Colon (tissue), 2 donors: ENCODE measurements at regions not wholly inside any gene's neighbourhood (a gene's known extent, or its start where the extent isn't known, plus 50 kb on each side); places are given as distances from the start of the nearest gene placed in this dataset.

Source experiments
- FAIRE-seq: peaks from 2 replicates; lab custom pipeline; 2012; peaks lifted over from hg19 to GRCh38; lab: Jason Lieb, UNC
- donor health status: control.
- donor health status: control.

DNA sequence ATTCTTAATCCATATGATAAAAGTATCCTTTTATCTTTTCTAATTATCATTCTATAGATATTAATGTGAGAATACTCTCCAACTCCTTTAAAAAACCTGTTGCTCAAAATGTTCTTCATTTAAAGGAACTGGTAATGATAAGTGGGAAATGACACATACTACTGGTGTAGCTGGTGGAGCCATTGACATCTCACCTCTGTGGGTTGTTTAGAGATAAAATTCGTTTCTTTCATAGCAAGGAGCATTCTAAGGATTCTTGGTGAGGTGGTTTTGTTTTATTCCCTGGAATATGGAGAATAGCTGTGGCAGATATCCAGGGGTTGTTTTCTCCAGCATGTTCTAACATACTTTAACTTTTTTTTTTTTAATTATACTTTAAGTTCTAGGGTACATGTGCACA, 299.8 kb upstream of the THBS1 start:
- FAIRE-seq, result no peak

- FAIRE-seq, result no peak
Measured at GRCh38 chr15:39282663-39283208, 298.1 kb upstream of the THBS1 start.

GRCh38 chr15:39283531-39283930, 297.3 kb upstream of the THBS1 start:
- no peak for FAIRE-seq

DNA sequence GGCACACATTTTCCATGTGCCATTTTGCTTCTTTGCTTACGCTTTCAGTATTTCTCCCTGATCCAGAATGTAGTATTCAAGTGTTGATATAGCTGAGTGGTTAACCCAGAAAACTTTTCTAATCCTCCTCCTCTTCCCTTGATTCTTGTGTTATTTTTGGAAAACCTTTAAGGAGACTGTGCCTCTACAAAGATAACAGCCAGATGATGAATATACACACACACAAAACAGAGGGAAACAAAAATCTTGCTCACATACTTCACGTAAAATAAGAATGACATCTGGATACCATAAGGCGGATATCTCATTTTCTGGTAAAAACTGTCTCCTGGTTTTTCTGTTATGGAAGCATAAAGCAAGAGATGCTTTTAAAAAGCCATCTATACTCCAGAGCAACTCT, 295.8 kb upstream of the THBS1 start:
- no peak for FAIRE-seq

GRCh38 chr15:39285663-39286062, 295.2 kb upstream of the THBS1 start:
- no peak for FAIRE-seq

DNA sequence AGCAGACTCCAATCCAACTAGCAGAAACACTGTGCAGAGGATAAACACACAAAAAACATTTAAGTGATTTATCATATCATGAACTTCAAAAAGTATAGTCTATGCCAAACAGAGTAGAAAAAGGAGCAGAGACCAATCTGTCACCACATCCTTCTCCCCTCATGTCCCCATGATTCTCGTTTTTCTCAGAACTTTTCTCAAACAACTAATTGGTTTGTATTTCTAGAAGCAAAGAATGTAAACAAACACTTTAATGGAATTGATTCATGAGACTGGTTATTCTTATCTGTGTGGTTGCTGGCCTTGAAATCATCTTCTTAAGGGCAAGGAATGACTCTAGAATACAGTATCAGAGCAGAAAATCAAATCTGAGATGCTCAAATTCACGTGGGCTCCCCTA, 294.2 kb upstream of the THBS1 start:
- no peak for FAIRE-seq

- no peak for FAIRE-seq
Measured at GRCh38 chr15:39287322-39288195, 293.3 kb upstream of the THBS1 start.

DNA sequence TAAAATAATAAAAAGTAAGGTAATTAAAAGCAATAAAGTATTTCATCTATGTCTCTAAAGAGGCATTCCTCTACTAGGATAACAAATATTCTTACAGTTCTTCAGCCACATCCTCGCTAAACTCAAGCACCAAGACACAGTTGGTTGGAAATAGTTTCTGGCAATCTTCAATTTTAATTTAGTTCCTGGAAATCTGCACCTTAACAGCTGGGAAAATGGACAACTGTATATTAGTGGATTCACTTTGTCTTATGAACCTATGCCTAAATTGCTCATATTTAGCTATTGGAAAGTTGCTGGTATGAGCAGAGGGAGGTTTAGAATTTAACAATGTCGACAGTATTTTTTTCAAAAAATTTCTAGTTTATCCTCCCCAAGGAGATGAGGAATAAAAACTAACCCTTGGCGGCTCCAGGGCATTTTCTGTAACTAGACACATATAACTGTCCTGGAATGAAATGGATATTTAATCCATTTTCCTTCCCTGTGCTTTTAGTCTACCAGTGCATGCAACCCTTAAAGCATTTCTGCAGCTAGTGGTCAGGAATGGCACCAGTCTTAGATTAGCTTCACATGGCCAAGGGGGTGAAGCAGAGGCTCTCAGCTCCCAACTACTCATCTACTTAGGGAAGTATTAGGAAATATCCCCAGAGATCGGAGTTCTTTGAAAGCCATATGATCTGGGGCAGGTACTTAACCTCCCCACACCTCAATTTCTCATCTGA, 290.0 kb upstream of the THBS1 start:
- no peak for FAIRE-seq

DNA sequence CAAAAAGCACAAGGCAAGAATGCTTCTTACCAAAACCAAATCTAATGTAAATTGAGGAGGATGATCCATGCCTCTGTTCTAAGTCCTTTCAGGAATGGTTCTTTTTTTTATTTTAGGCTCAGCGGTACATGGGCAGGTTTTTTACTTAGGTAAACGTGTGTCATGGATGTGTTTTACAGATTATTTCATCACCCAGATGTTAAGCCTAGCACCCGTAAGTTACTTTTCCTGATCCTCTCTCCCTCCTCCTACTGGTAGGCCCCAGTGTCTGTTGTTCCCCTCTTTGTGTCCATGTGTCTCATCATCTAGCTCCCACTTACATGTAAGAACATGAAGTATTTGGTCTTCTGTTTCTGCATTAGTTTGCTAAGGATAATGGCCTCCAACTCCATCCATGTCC, 289.2 kb upstream of the THBS1 start:
- FAIRE-seq, result no peak

- FAIRE-seq, result no peak
Measured at GRCh38 chr15:39296955-39297354, 283.9 kb upstream of the THBS1 start.

DNA sequence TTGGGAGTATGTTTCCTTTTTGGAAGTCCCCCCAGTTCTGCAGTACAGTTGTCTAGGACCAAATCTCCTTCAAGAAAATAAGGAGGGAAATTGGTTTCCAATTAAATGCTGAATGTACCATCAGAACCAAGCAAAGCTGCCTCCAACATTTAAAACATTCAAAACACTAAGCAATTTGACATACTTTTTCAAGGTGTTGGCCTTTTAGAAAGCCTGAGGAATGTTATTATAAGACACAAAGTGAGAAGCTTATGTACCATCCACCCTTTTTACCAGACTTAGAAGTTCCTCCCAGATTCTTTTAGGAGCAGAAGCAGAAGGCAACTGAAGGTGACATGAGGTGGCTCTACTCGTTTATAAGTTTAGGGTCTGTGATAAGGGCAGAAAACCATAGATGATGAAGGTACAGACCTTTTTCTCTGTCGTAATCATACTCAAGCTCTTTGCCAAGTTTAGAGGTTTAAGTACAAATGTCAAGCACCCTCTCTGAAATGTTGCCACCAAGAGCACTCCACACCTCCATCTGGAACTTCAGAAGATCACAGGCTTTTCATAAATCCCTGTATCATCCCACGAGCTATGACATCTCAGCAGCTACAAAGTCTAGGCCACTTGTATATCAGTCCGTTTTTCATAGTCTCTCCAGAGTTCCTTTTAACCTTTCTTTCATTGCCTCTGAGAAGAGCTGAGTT, 282.5 kb upstream of the THBS1 start:
- FAIRE-seq, result no peak

GRCh38 chr15:39299486-39300267, 281.2 kb upstream of the THBS1 start:
- FAIRE-seq, result no peak

- no peak for FAIRE-seq
Measured at GRCh38 chr15:39300451-39301153, 280.3 kb upstream of the THBS1 start.

- no peak for FAIRE-seq
Measured at GRCh38 chr15:39301589-39301999, 279.3 kb upstream of the THBS1 start.

- FAIRE-seq, result no peak
Measured at GRCh38 chr15:39302936-39303335, 277.9 kb upstream of the THBS1 start.

DNA sequence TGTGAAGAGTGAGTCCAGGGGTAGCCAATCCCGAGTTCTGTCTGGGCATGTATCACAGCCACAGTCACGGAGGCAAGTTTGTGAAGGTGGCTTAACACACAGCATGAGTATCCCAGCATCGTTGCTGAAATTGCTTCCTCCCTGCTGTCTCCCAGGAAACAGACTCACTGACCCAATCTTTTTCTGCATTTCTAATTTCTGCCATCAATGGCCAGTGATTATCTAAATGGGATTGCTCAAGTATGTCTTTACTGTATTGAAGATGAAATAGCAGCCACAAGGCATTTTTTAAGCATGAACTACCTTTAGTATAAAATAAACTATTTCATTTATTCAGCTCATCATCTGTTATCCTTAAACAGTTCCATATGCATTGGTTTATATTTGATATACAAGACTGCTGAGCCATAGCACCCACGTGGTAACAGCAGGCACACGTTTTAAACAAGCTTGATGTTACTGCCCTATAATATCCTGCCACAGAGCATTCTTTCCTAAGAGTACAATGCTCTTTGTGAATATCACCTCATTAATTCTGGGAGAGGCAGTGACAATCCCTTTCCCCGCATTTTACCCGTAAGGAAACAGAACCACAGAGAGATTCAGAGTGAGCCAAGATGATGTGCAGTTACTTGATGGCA, 276.6 kb upstream of the THBS1 start:
- no peak for FAIRE-seq

DNA sequence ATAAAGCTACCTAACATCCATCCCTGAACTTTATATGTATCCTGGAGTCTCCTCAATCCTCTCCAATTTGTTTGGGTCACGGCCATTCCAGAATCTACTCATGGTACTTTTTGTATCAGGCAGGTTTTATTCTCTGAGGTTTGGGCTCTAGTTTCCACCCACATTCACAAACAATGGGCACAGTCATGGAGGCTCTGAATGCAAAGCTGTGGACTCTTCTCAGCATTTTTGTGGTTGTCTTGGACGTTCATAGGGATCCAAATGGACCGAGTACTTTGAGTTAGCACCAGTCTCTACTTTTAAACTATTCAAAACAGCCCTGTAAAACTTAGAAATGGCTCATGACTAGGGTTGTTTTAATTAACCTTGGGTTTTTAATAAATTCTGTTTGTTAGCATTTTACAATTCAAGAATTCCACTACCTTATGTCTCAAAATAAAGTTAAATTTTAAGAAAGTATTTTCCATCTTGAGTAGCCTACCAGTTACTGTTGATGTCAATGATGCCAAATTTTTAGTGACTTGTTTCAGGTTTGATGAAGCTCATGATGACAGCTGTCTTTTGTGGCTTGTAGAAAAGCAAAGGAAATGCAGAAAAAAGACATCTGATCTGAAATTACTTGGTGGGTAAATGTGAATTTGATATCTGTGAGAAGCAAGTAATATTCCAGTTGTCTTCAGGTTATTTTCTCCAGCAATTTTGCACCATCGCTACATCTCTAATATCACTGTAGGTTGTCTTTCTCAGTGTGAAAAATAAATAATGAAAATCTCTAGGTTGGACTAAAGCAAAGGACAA, 275.7 kb upstream of the THBS1 start:
- FAIRE-seq, result no peak

- no peak for FAIRE-seq
Measured at GRCh38 chr15:39310633-39311032, 270.2 kb upstream of the THBS1 start.

- peak; percentile 65 for FAIRE-seq
Measured at GRCh38 chr15:39312984-39313383, 267.9 kb upstream of the THBS1 start.

- no peak for FAIRE-seq
Measured at GRCh38 chr15:39313467-39313866, 267.4 kb upstream of the THBS1 start.
